Upper lobe of left lung (tissue), 6 donors: ENCODE measurements at regions not wholly inside any gene's neighbourhood (a gene's known extent, or its start where the extent isn't known, plus 50 kb on each side); places are given as distances from the start of the nearest gene placed in this dataset.

Source experiments
- ATAC-seq, 2 donors: fragments of 200-7000 bp; cut with Tn5 transposase; one replicate each; pipeline ENCODE4 v1.9.1; 2022; ENCODE audit warnings: mild to moderate bottlenecking in 2 of 2, moderate library complexity in 2 of 2; ENCODE audit not compliant: low FRiP score in 2 of 2
- DNase-seq, 2 donors: peaks; one replicate each; pipeline ENCODE4 v3.0.0-alpha.2; 2019 to 2020
- H3K27ac ChIP-seq, 4 donors: fragments of 200-600 bp; sonication (generic); one replicate each; pipeline ENCODE4 v1.5.1; 2016 to 2019
- H3K27me3 ChIP-seq, 4 donors: fragments of 200-600 bp; sonication (generic); one replicate each; pipeline ENCODE4 v1.5.1; 2017 to 2019
- H3K36me3 ChIP-seq, 4 donors: fragments of 200-600 bp; sonication (generic); one replicate each; pipeline ENCODE4 v1.5.1; 2016 to 2019
- H3K4me1 ChIP-seq, 4 donors: fragments of 200-600 bp; sonication (generic); one replicate each; pipeline ENCODE4 v1.5.1; 2018 to 2019
- H3K4me3 ChIP-seq, 4 donors: fragments of 200-600 bp; sonication (generic); one replicate each; pipeline ENCODE4 v1.5.1; 2017 to 2019; ENCODE audit warnings: mild to moderate bottlenecking in 2 of 4, moderate library complexity in 1 of 4
- H3K9me3 ChIP-seq, 4 donors: fragments of 200-600 bp; sonication (generic); one replicate each; pipeline ENCODE4 v1.5.1; 2018 to 2019
- CTCF ChIP-seq, 6 experiments: fragments of 450-650 bp in 4 of 6; fragments of 200-600 bp in 2 of 6; sonication (generic) in 2 of 6; IDR thresholded peaks; one replicate each; pipeline ENCODE4 v1.5.1; 2016 to 2019; ENCODE audit warnings: antibody characterized with exemption in 6 of 6
- EP300 ChIP-seq, 4 donors: sonication (generic); formaldehyde crosslinking; IDR thresholded peaks; one replicate each; pipeline ENCODE4 v1.5.1; 2017; ENCODE audit warnings: antibody characterized with exemption in 4 of 4, control low read depth in 2 of 4
- POLR2A ChIP-seq, 4 donors: fragments of 450-650 bp; IDR thresholded peaks; one replicate each; pipeline ENCODE4 v1.5.1; 2016 to 2017; ENCODE audit warnings: antibody characterized with exemption in 4 of 4, mild to moderate bottlenecking in 2 of 4
- POLR2AphosphoS5 ChIP-seq, 2 donors: sonication (generic); formaldehyde crosslinking; IDR thresholded peaks; one replicate each; pipeline ENCODE4 v1.5.1; 2017; ENCODE audit warnings: antibody characterized with exemption in 2 of 2
- WGBS, 2 donors: methylation state at CpG; one replicate each; pipeline ENCODE4 v1.1.5; 2017 to 2018; 5-methylcytosine and 5-hydroxymethylcytosine counted together
- donor health status: DM: no; HTN: no; CAD: no; lungs with moderate emphysema.
- donor health status: DM: no; HTN: yes; CAD: no; lungs with severe emphysema.

- DNase-seq: no peak
- no peaks in the 10 kb centered on the region for H3K9me3 ChIP-seq
- H3K27me3 ChIP-seq: no peaks in the 10 kb centered on the region
- peaks cover 0 to 3% (median 0%) of the 10 kb centered on the region in 4 donors for H3K4me1 ChIP-seq
- no peaks in the 10 kb centered on the region for H3K36me3 ChIP-seq
- TF ChIP-seq POLR2A (IDR thresholded peaks at IDR 0.05): no peak
- no peak for TF ChIP-seq CTCF (IDR thresholded peaks at IDR 0.05)
- no peak for TF ChIP-seq EP300 (IDR thresholded peaks at IDR 0.05)
- no peak for TF ChIP-seq POLR2AphosphoS5 (IDR thresholded peaks at IDR 0.05)
- no peak overlapping the region for H3K27ac ChIP-seq
- 90 to 92% methylated on average over 9 of the region's 9 CpGs for WGBS, 2 donors
- ATAC-seq: no peak
- H3K4me3 ChIP-seq: no peak overlapping the region
Observed at GRCh38 chr4:138835832-138836533, 179.6 kb upstream of the NOCT start.

GRCh38 chr4:138833974-138834373 is 181.6 kb upstream of the NOCT start:
- TF ChIP-seq POLR2A (IDR thresholded peaks at IDR 0.05): no peak
- TF ChIP-seq CTCF (IDR thresholded peaks at IDR 0.05): no peak
- no peak for TF ChIP-seq POLR2AphosphoS5 (IDR thresholded peaks at IDR 0.05)
- TF ChIP-seq EP300 (IDR thresholded peaks at IDR 0.05): no peak
- 46 to 60% methylated on average over 3 of the region's 3 CpGs for WGBS, 2 donors
- no peaks in the 10 kb centered on the region for H3K27me3 ChIP-seq
- H3K4me3 ChIP-seq: no peak overlapping the region
- no peak for ATAC-seq
- H3K36me3 ChIP-seq: no peaks in the 10 kb centered on the region
- H3K9me3 ChIP-seq: no peaks in the 10 kb centered on the region
- no peak overlapping the region for H3K27ac ChIP-seq
- no peak for DNase-seq
- no peaks in the 10 kb centered on the region for H3K4me1 ChIP-seq

GRCh38 chr4:138832563-138832962 is 183.0 kb upstream of the NOCT start:
- TF ChIP-seq POLR2A (IDR thresholded peaks at IDR 0.05): no peak
- no peak for TF ChIP-seq CTCF (IDR thresholded peaks at IDR 0.05)
- TF ChIP-seq EP300 (IDR thresholded peaks at IDR 0.05): no peak
- TF ChIP-seq POLR2AphosphoS5 (IDR thresholded peaks at IDR 0.05): no peak
- Histone ChIP-seq H3K9me3 (no peaks in the 10 kb centered on the region), H3K4me3 (no peak overlapping the region), H3K4me1 (no peaks in the 10 kb centered on the region), H3K27me3 (no peaks in the 10 kb centered on the region), H3K36me3 (no peaks in the 10 kb centered on the region), H3K27ac (no peak overlapping the region)
- ATAC-seq: no peak
- 82 to 92% methylated on average over 1 of the region's 1 CpG for WGBS, 2 donors
- no peak for DNase-seq

GRCh38 chr4:138831948-138832347 is 183.6 kb upstream of the NOCT start:
- no peak for TF ChIP-seq CTCF (IDR thresholded peaks at IDR 0.05)
- Histone ChIP-seq H3K4me1 (no peaks in the 10 kb centered on the region), H3K36me3 (no peaks in the 10 kb centered on the region), H3K27me3 (no peaks in the 10 kb centered on the region), H3K27ac (no peak overlapping the region), H3K9me3 (no peaks in the 10 kb centered on the region), H3K4me3 (no peak overlapping the region)
- no peak for ATAC-seq
- DNase-seq: no peak
- WGBS, 2 donors: 81 to 88% methylated on average over 2 of the region's 2 CpGs

GRCh38 chr4:138828926-138829325 is 186.7 kb upstream of the NOCT start:
- no peaks in the 10 kb centered on the region for H3K4me1 ChIP-seq
- H3K4me3 ChIP-seq: no peak overlapping the region
- H3K27ac ChIP-seq: no peak overlapping the region
- no peak for ATAC-seq
- 73 to 82% methylated on average over 1 of the region's 1 CpG for WGBS, 2 donors
- no peak for DNase-seq
- H3K27me3 ChIP-seq: no peaks in the 10 kb centered on the region
- H3K9me3 ChIP-seq: no peaks in the 10 kb centered on the region
- TF ChIP-seq CTCF (IDR thresholded peaks at IDR 0.05) (no peak), POLR2A (IDR thresholded peaks at IDR 0.05) (no peak)
- H3K36me3 ChIP-seq: no peaks in the 10 kb centered on the region
